PC-9 (cell line): ENCODE measurements at regions not wholly inside any gene's neighbourhood (a gene's known extent, or its start where the extent isn't known, plus 50 kb on each side); places are given as distances from the start of the nearest gene placed in this dataset.

Experiments
- EZH2 ChIP-seq: fragments of 200-600 bp; sonication (generic); IDR thresholded peaks from 2 replicates; pipeline ENCODE4 v1.8.0; 2017; ENCODE audit warnings: antibody characterized with exemption, low read depth
- TF ChIP-seq, protein P1 (sequence below): fragments of 200-600 bp; sonication (generic); conservative IDR thresholded peaks from 2 replicates; pipeline ENCODE4 v1.6.1; 2017; ENCODE audit warnings: mixed run types, antibody characterized with exemption, mild to moderate bottlenecking, moderate library complexity

DNA sequence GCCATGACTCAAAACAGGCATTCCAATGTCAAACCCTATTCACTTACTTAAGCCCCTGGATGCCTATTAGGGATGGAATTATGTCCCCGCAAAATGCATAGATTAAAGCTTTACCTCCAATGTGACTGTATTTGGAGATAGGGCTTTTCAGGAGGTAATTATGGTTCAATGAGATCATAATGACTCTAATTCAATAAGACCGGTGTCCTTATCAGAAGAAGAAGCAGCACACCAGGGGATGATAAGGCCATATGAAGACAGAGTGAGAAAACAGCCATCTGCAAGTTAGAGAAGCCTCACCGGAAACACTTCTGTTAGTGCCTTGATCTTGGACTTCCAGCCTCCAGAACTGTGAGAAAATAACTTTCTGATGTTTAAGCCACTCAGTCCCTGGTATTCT lies 1131.8 kb upstream of the TMPRSS15 start:
- TF ChIP-seq, protein P1, sequence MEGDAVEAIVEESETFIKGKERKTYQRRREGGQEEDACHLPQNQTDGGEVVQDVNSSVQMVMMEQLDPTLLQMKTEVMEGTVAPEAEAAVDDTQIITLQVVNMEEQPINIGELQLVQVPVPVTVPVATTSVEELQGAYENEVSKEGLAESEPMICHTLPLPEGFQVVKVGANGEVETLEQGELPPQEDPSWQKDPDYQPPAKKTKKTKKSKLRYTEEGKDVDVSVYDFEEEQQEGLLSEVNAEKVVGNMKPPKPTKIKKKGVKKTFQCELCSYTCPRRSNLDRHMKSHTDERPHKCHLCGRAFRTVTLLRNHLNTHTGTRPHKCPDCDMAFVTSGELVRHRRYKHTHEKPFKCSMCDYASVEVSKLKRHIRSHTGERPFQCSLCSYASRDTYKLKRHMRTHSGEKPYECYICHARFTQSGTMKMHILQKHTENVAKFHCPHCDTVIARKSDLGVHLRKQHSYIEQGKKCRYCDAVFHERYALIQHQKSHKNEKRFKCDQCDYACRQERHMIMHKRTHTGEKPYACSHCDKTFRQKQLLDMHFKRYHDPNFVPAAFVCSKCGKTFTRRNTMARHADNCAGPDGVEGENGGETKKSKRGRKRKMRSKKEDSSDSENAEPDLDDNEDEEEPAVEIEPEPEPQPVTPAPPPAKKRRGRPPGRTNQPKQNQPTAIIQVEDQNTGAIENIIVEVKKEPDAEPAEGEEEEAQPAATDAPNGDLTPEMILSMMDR: no peak
- TF ChIP-seq EZH2: no peak
